Spleen (tissue), 11 donors: ENCODE measurements at regions not wholly inside any gene's neighbourhood (a gene's known extent, or its start where the extent isn't known, plus 50 kb on each side); places are given as distances from the start of the nearest gene placed in this dataset.

ENCODE experiments used
- DNase-seq: peaks from one replicate; pipeline ENCODE4 v3.0.0-alpha.2; 2020
- H3K27ac ChIP-seq, 8 donors: fragments of 200-600 bp; sonication (generic) in 7 of 8; 1 replicate in 4 of 8; 2 replicates in 4 of 8; pipeline versions ENCODE4 v1.5.0 to v1.8.0; 2016 to 2021; ENCODE audit warnings: inconsistent platforms in 4 of 8, mild to moderate bottlenecking in 4 of 8, moderate library complexity in 1 of 8
- H3K27me3 ChIP-seq, 7 donors: fragments of 200-600 bp; sonication (generic) in 6 of 7; replicated peaks in 1 of 7; 1 replicate in 4 of 7; 2 replicates in 3 of 7; pipeline versions ENCODE4 v1.5.0 to v1.8.0; 2016 to 2021; ENCODE audit warnings: inconsistent platforms in 3 of 7, mild to moderate bottlenecking in 1 of 7
- H3K36me3 ChIP-seq, 6 donors: fragments of 200-600 bp; sonication (generic) in 5 of 6; 1 replicate in 4 of 6; 2 replicates in 2 of 6; pipeline versions ENCODE4 v1.5.0 to v1.8.0; 2016 to 2021; ENCODE audit warnings: inconsistent platforms in 2 of 6
- H3K4me1 ChIP-seq, 6 donors: fragments of 200-600 bp; sonication (generic) in 5 of 6; 1 replicate in 3 of 6; 2 replicates in 3 of 6; pipeline versions ENCODE4 v1.5.0 to v1.8.0; 2016 to 2021; ENCODE audit warnings: inconsistent platforms in 3 of 6
- H3K4me3 ChIP-seq, 8 donors: fragments of 200-600 bp; sonication (generic) in 7 of 8; 1 replicate in 4 of 8; 2 replicates in 4 of 8; pipeline versions ENCODE4 v1.5.0 to v1.8.0; 2016 to 2021; ENCODE audit warnings: inconsistent platforms in 4 of 8, mild to moderate bottlenecking in 4 of 8, moderate library complexity in 2 of 8
- H3K9me3 ChIP-seq, 8 donors: fragments of 200-600 bp; sonication (generic) in 7 of 8; 1 replicate in 4 of 8; 2 replicates in 4 of 8; pipeline versions ENCODE4 v1.5.0 to v1.8.0; 2016 to 2021; ENCODE audit warnings: inconsistent platforms in 4 of 8
- POLR2A ChIP-seq, 3 donors: fragments of 450-650 bp; IDR thresholded peaks; one replicate each; pipeline ENCODE4 v1.5.1; 2017; ENCODE audit warnings: antibody characterized with exemption in 3 of 3, mild to moderate bottlenecking in 1 of 3
- POLR2AphosphoS5 ChIP-seq, 3 donors: sonication (generic); formaldehyde crosslinking; IDR thresholded peaks; one replicate each; pipeline ENCODE4 v1.5.1; 2017; ENCODE audit warnings: antibody characterized with exemption in 3 of 3
- WGBS, 5 donors: extraction: QIAGEN DNeasy Blood & Tissue Kit in 3 of 5; methylation state at CpG; one replicate each; pipeline versions ENCODE4 v1.1.5 to v1.1.7; 2013 to 2018; 5-methylcytosine and 5-hydroxymethylcytosine counted together
- intact Hi-C: fragments of 100-400 bp; cut with DNase I; formaldehyde crosslinking; loops from one replicate; pipeline ENCODE4 v1.15.0; 2023; ENCODE audit warnings: low total_unique reads
- TF ChIP-seq, protein P1 (sequence below), 11 experiments: fragments of 200-600 bp in 7 of 11; fragments of 450-650 bp in 4 of 11; sonication (generic) in 4 of 11; IDR thresholded peaks in 8 of 11; conservative IDR thresholded peaks in 3 of 11; 1 replicate in 7 of 11; 2 replicates in 4 of 11; pipeline versions ENCODE4 v1.4.0 to v1.8.0; 2016 to 2021; ENCODE audit warnings: antibody characterized with exemption in 11 of 11, inconsistent platforms in 4 of 11, mild to moderate bottlenecking in 1 of 11
- donor health status: healthy with polysubstance abuse.
- donor health status: DM: no; HTN: no; CAD: no; lungs with moderate emphysema.
- donor health status: DM: no; HTN: no; CAD: no.
- donor health status: Bipolar disorder and iron deficiency.
- donor health status: healthy.
- donor health status: DM: no; HTN: no; CAD: no.
- donor health status: DM: yes; HTN: yes; CAD: no.

DNA sequence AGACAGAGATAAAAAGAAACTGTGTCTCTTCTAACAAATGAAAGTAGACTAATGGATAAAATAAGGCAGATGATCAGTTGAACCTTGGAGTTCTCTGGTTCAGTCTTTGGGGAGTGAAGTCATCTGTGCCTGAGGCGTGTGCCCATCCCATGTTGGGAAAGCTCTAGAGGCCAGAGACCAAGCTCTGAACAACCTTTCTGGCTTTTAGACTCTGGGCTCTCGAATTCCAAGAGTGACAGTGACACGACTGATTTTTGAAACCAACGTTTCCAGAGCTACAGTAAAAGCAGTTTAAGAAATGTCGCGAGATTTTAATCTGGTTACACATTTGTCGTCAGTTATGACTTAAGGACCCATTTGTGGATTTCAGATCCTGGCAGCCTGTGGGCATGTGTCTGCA is 83.7 kb upstream of the APCDD1 start:
- WGBS, 5 donors: 79 to 86% (median 83%) methylated on average over 7 of the region's 7 CpGs
- Histone ChIP-seq H3K9me3 (no peaks in the 10 kb centered on the region), H3K4me1 (no peaks in the 10 kb centered on the region), H3K36me3 (no peaks in the 10 kb centered on the region), H3K4me3 (no peak overlapping the region), H3K27ac (no peak overlapping the region), H3K27me3 (no peaks in the 10 kb centered on the region)
- TF ChIP-seq POLR2A (IDR thresholded peaks at IDR 0.05): no peak
- TF ChIP-seq POLR2AphosphoS5 (IDR thresholded peaks at IDR 0.05): no peak
- TF ChIP-seq, protein P1, sequence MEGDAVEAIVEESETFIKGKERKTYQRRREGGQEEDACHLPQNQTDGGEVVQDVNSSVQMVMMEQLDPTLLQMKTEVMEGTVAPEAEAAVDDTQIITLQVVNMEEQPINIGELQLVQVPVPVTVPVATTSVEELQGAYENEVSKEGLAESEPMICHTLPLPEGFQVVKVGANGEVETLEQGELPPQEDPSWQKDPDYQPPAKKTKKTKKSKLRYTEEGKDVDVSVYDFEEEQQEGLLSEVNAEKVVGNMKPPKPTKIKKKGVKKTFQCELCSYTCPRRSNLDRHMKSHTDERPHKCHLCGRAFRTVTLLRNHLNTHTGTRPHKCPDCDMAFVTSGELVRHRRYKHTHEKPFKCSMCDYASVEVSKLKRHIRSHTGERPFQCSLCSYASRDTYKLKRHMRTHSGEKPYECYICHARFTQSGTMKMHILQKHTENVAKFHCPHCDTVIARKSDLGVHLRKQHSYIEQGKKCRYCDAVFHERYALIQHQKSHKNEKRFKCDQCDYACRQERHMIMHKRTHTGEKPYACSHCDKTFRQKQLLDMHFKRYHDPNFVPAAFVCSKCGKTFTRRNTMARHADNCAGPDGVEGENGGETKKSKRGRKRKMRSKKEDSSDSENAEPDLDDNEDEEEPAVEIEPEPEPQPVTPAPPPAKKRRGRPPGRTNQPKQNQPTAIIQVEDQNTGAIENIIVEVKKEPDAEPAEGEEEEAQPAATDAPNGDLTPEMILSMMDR (IDR thresholded peaks at IDR 0.05 in 8 of 11, conservative IDR thresholded peaks at IDR 0.05 in 3 of 11): no peak
- intact Hi-C loops: no loop called here
- DNase-seq: no peak

DNA sequence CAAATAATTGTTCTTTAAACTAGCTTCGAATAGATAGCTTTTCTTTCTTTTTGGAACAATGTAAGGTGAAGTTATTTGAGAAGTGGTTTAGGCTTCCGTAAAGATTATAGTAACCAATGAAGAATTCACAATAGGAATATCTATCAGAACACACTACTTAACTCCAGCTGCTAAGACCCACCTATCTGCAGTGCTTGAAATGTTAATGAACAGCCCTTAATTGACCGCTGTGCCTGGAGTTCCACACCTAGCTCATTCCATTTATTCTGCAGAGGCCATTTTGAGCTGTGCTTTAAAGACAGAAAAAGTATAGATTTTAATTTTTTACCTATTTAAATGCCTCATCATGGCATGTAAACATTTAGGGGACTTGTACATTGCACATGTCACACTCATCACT is 83.3 kb upstream of the APCDD1 start:
- TF ChIP-seq POLR2A (IDR thresholded peaks at IDR 0.05) (no peak), POLR2AphosphoS5 (IDR thresholded peaks at IDR 0.05) (no peak)
- TF ChIP-seq, protein P1 (IDR thresholded peaks at IDR 0.05 in 8 of 11, conservative IDR thresholded peaks at IDR 0.05 in 3 of 11): no peak
- intact Hi-C loops: no loop called here
- Histone ChIP-seq H3K4me3 (no peak overlapping the region), H3K36me3 (no peaks in the 10 kb centered on the region), H3K9me3 (no peaks in the 10 kb centered on the region), H3K27me3 (no peaks in the 10 kb centered on the region), H3K4me1 (no peaks in the 10 kb centered on the region), H3K27ac (no peak overlapping the region)
- no peak for DNase-seq
- WGBS, 5 donors: 82 to 96% (median 93%) methylated on average over 3 of the region's 3 CpGs

DNA sequence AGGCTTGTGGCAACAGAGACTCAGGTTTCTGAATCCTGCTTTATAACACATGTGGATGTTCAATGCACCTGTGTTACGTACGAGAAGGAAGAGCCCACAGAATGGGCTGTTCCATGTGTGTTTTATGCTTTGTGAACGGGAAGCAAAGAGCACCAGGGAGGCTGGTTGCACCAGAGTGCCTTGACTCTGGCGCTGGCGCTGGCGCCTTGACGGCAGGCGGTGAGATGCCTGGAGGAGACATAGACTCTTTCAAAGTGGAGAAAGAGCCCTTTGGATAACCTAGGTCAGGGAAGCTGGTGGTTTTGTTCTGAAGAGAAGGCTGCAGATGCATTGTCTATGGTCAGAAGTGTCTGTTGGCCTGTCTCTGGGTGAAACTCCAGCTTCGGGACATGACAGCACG is 80.2 kb upstream of the APCDD1 start:
- TF ChIP-seq, protein P1 (IDR thresholded peaks at IDR 0.05 in 8 of 11, conservative IDR thresholded peaks at IDR 0.05 in 3 of 11): no peak
- TF ChIP-seq POLR2A (IDR thresholded peaks at IDR 0.05) (no peak), POLR2AphosphoS5 (IDR thresholded peaks at IDR 0.05) (no peak)
- WGBS, 5 donors: 77 to 95% (median 88%) methylated on average over 10 of the region's 10 CpGs
- H3K27me3 ChIP-seq: no peaks in the 10 kb centered on the region
- intact Hi-C loops: no loop called here
- no peak for DNase-seq
- H3K9me3 ChIP-seq: no peaks in the 10 kb centered on the region
- H3K36me3 ChIP-seq: no peaks in the 10 kb centered on the region
- H3K4me3 ChIP-seq: no peak overlapping the region
- H3K4me1 ChIP-seq: peaks cover 0 to 7% (median 3%) of the 10 kb centered on the region in 6 donors
- no peak overlapping the region for H3K27ac ChIP-seq

DNA sequence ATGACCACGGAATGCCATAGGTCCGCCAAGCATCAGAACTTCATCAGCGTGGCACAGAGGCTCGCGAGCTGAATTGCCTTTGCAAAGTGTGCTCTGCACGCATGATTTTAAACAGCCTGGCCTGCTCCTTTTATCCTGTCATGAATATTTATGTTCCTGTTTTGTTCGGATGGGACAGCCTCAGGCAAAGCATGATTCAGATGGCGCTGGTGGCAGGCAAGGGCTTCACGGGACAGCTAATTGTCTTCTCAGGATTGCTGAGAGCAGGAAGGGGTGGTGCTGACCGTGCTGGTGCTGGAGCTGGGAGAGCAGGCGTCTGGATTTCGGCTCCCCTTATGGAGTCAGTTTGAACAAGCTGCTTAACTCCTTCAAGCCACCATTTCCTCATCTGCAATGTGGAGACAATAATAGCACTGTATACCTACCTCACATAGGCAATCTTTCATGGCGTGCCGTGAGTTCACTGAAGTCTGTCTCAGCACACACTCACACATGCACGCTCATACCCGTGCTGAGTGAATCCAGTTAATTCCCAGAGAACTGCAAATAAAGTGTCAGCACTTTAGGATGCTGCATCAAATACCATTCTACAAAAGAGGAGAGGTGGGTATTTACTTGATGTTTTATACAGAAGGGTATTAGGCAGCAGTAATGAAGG is 79.7 kb upstream of the APCDD1 start:
- Histone ChIP-seq H3K9me3 (no peaks in the 10 kb centered on the region), H3K4me1 (peaks cover 0 to 12% (median 5%) of the 10 kb centered on the region in 6 donors), H3K27ac (no peak overlapping the region), H3K36me3 (no peaks in the 10 kb centered on the region), H3K4me3 (no peak overlapping the region), H3K27me3 (no peaks in the 10 kb centered on the region)
- 85 to 90% (median 88%) methylated on average over 16 of the region's 16 CpGs for WGBS, 5 donors
- intact Hi-C loops: no loop called here
- no peak for DNase-seq
- TF ChIP-seq POLR2A (IDR thresholded peaks at IDR 0.05) (no peak), POLR2AphosphoS5 (IDR thresholded peaks at IDR 0.05) (no peak)
- TF ChIP-seq, protein P1 (IDR thresholded peaks at IDR 0.05 in 8 of 11, conservative IDR thresholded peaks at IDR 0.05 in 3 of 11): no peak
